Activated CD4-positive, alpha-beta memory T cell treated with anti-CD3 and anti-CD28 coated beads, Interleukin-2, amount 10 ng/mL, durations not matched to agents 7 days and 5 days (primary cell): ENCODE measurements at regions not wholly inside any gene's neighbourhood (a gene's known extent, or its start where the extent isn't known, plus 50 kb on each side); places are given as distances from the start of the nearest gene placed in this dataset.

Experiments used
- CTCF ChIA-PET: fragments of 350-600 bp; sonication (Branson Sonifier 250); formaldehyde crosslinking; loops from one replicate; lab custom pipeline; 2021; ENCODE audit warnings: antibody characterized with exemption, inconsistent platforms; lab: Charles Lee
- POLR2A ChIA-PET: fragments of 350-600 bp; sonication (Branson Sonifier 250); formaldehyde crosslinking; loops from one replicate; lab custom pipeline; 2021; ENCODE audit warnings: antibody characterized with exemption; lab: Charles Lee
- DNase-seq: peaks from one replicate; pipeline ENCODE4 v3.0.0-alpha.2; 2020
- H3K27ac Mint-ChIP-seq: one replicate; pipeline ENCODE4 v1.8.0; 2021; ENCODE audit warnings: mild to moderate bottlenecking, mixed read lengths
- H3K27me3 Mint-ChIP-seq: one replicate; pipeline ENCODE4 v1.8.0; 2021; ENCODE audit warnings: mixed read lengths
- H3K36me3 Mint-ChIP-seq: one replicate; pipeline ENCODE4 v1.8.0; 2021; ENCODE audit warnings: low read depth, mixed read lengths
- H3K4me1 Mint-ChIP-seq: one replicate; pipeline ENCODE4 v1.8.0; 2021; ENCODE audit warnings: mixed read lengths
- H3K4me3 Mint-ChIP-seq: one replicate; pipeline ENCODE4 v1.8.0; 2021; ENCODE audit warnings: mild to moderate bottlenecking, mixed read lengths
- H3K9me3 Mint-ChIP-seq: one replicate; pipeline ENCODE4 v1.8.0; 2021; ENCODE audit warnings: mixed read lengths

GRCh38 chr2:236693531-236693930 is 123.9 kb downstream of the ACKR3 start:
- H3K27me3 Mint-ChIP-seq, result peaks cover 12% of the 10 kb centered on the region
- CTCF ChIA-PET, result no interaction called here
- no peaks in the 10 kb centered on the region for H3K4me1 Mint-ChIP-seq

GRCh38 chr2:236694146-236694888 is 124.7 kb downstream of the ACKR3 start:
- H3K36me3 Mint-ChIP-seq, result no peaks in the 10 kb centered on the region
- H3K27me3 Mint-ChIP-seq, result peaks cover 12% of the 10 kb centered on the region
- no peaks in the 10 kb centered on the region for H3K9me3 Mint-ChIP-seq
- H3K4me3 Mint-ChIP-seq, result no peak overlapping the region
- no peaks in the 10 kb centered on the region for H3K4me1 Mint-ChIP-seq
- POLR2A ChIA-PET, result no interaction called here
- CTCF ChIA-PET, result interaction anchor here (0.6 kb wide), 1 partner anchor 960 kb away, joined by 4 read pairs; no protein-coding TSS in a partner anchor
- no peak for DNase-seq
- no peak overlapping the region for H3K27ac Mint-ChIP-seq

More at GRCh38 chr2:236693531-236693930, 123.9 kb downstream of the ACKR3 start:
- no peaks in the 10 kb centered on the region for H3K9me3 Mint-ChIP-seq
- H3K4me3 Mint-ChIP-seq, result no peak overlapping the region
- no peak overlapping the region for H3K27ac Mint-ChIP-seq
- POLR2A ChIA-PET, result no interaction called here
- no peak for DNase-seq
- H3K36me3 Mint-ChIP-seq, result no peaks in the 10 kb centered on the region

GRCh38 chr2:236696834-236697233 is 127.2 kb downstream of the ACKR3 start:
- ChIA-PET CTCF (no interaction called here), POLR2A (no interaction called here)
- no peaks in the 10 kb centered on the region for H3K36me3 Mint-ChIP-seq

GRCh38 chr2:236698016-236698627 is 128.5 kb downstream of the ACKR3 start:
- Mint-ChIP-seq H3K4me1 (no peaks in the 10 kb centered on the region), H3K27ac (no peak overlapping the region), H3K9me3 (no peaks in the 10 kb centered on the region), H3K4me3 (no peak overlapping the region), H3K36me3 (no peaks in the 10 kb centered on the region), H3K27me3 (peaks cover 9% of the 10 kb centered on the region)
- ChIA-PET CTCF (no interaction called here), POLR2A (no interaction called here)
- no peak for DNase-seq

More at GRCh38 chr2:236696834-236697233, 127.2 kb downstream of the ACKR3 start:
- Mint-ChIP-seq H3K27me3 (peaks cover 9% of the 10 kb centered on the region), H3K4me3 (no peak overlapping the region), H3K4me1 (no peaks in the 10 kb centered on the region), H3K9me3 (no peaks in the 10 kb centered on the region), H3K27ac (no peak overlapping the region)
- DNase-seq, result no peak

GRCh38 chr2:236700703-236701102 is 131.1 kb downstream of the ACKR3 start:
- no peaks in the 10 kb centered on the region for H3K4me1 Mint-ChIP-seq
- H3K4me3 Mint-ChIP-seq, result no peak overlapping the region
- CTCF ChIA-PET, result no interaction called here
- no peak for DNase-seq
- no peaks in the 10 kb centered on the region for H3K9me3 Mint-ChIP-seq
- H3K36me3 Mint-ChIP-seq, result no peaks in the 10 kb centered on the region
- POLR2A ChIA-PET, result no interaction called here
- H3K27me3 Mint-ChIP-seq, result peaks cover 5% of the 10 kb centered on the region
- no peak overlapping the region for H3K27ac Mint-ChIP-seq

- H3K27ac Mint-ChIP-seq, result no peak overlapping the region
- no peaks in the 10 kb centered on the region for H3K36me3 Mint-ChIP-seq
- H3K27me3 Mint-ChIP-seq, result peaks cover 2% of the 10 kb centered on the region
- ChIA-PET POLR2A (interaction anchor here (0.8 kb wide), 1 partner anchor 10 kb away, joined by 4 read pairs; no protein-coding TSS in a partner anchor), CTCF (no interaction called here)
- H3K4me1 Mint-ChIP-seq, result peaks cover 2% of the 10 kb centered on the region
- H3K9me3 Mint-ChIP-seq, result peaks cover 6% of the 10 kb centered on the region
- DNase-seq, result no peak
- no peak overlapping the region for H3K4me3 Mint-ChIP-seq
These were observed 133.2 kb downstream of the ACKR3 start for GRCh38 chr2:236702657-236703372.

- Mint-ChIP-seq H3K27me3 (peaks cover 2% of the 10 kb centered on the region), H3K9me3 (peaks cover 6% of the 10 kb centered on the region), H3K36me3 (no peaks in the 10 kb centered on the region), H3K4me3 (no peak overlapping the region), H3K27ac (no peak overlapping the region), H3K4me1 (peaks cover 7% of the 10 kb centered on the region)
- no peak for DNase-seq
- ChIA-PET POLR2A (no interaction called here), CTCF (no interaction called here)
These were observed 133.7 kb downstream of the ACKR3 start for GRCh38 chr2:236703373-236703709.

- no peak overlapping the region for H3K4me3 Mint-ChIP-seq
- DNase-seq, result no peak
- peaks cover 6% of the 10 kb centered on the region for H3K9me3 Mint-ChIP-seq
- CTCF ChIA-PET, result no interaction called here
- no peak overlapping the region for H3K27ac Mint-ChIP-seq
- H3K36me3 Mint-ChIP-seq, result no peaks in the 10 kb centered on the region
- peaks cover 2% of the 10 kb centered on the region for H3K27me3 Mint-ChIP-seq
- peaks cover 11% of the 10 kb centered on the region for H3K4me1 Mint-ChIP-seq
- POLR2A ChIA-PET, result no interaction called here
These were observed 134.3 kb downstream of the ACKR3 start for GRCh38 chr2:236703906-236704305.

GRCh38 chr2:236704887-236705286 is 135.3 kb downstream of the ACKR3 start:
- H3K4me1 Mint-ChIP-seq, result peaks cover 17% of the 10 kb centered on the region
- peaks cover 2% of the 10 kb centered on the region for H3K27me3 Mint-ChIP-seq
- DNase-seq, result no peak
- H3K27ac Mint-ChIP-seq, result no peak overlapping the region
- H3K4me3 Mint-ChIP-seq, result no peak overlapping the region
- peaks cover 6% of the 10 kb centered on the region for H3K9me3 Mint-ChIP-seq
- CTCF ChIA-PET, result no interaction called here
- H3K36me3 Mint-ChIP-seq, result no peaks in the 10 kb centered on the region
- POLR2A ChIA-PET, result no interaction called here

GRCh38 chr2:236705295-236706105 is 135.9 kb downstream of the ACKR3 start:
- peaks cover 18% of the 10 kb centered on the region for H3K4me1 Mint-ChIP-seq
- H3K27ac Mint-ChIP-seq, result no peak overlapping the region
- peaks cover 2% of the 10 kb centered on the region for H3K27me3 Mint-ChIP-seq
- DNase-seq, result no peak
- ChIA-PET POLR2A (no interaction called here), CTCF (no interaction called here)
- H3K36me3 Mint-ChIP-seq, result no peaks in the 10 kb centered on the region
- H3K4me3 Mint-ChIP-seq, result no peak overlapping the region
- H3K9me3 Mint-ChIP-seq, result peaks cover 6% of the 10 kb centered on the region

GRCh38 chr2:236706288-236706687 is 136.7 kb downstream of the ACKR3 start:
- Mint-ChIP-seq H3K36me3 (no peaks in the 10 kb centered on the region), H3K27me3 (no peaks in the 10 kb centered on the region), H3K4me1 (peaks cover 23% of the 10 kb centered on the region), H3K4me3 (no peak overlapping the region), H3K27ac (no peak overlapping the region), H3K9me3 (peaks cover 6% of the 10 kb centered on the region)
- ChIA-PET CTCF (no interaction called here), POLR2A (no interaction called here)
- DNase-seq, result no peak

- CTCF ChIA-PET, result no interaction called here
- peaks cover 6% of the 10 kb centered on the region for H3K9me3 Mint-ChIP-seq
These were observed 137.2 kb downstream of the ACKR3 start for GRCh38 chr2:236706803-236707202.

GRCh38 chr2:236711440-236711839 is 141.8 kb downstream of the ACKR3 start:
- CTCF ChIA-PET, result no interaction called here
- Mint-ChIP-seq H3K36me3 (no peaks in the 10 kb centered on the region), H3K4me3 (no peak overlapping the region), H3K27me3 (peaks cover 15% of the 10 kb centered on the region), H3K27ac (peak overlapping the region; percentile 70), H3K4me1 (peaks cover 45% of the 10 kb centered on the region), H3K9me3 (peaks cover 6% of the 10 kb centered on the region)
- DNase-seq, result peak; percentile 45
- POLR2A ChIA-PET, result no interaction called here

More at GRCh38 chr2:236706803-236707202, 137.2 kb downstream of the ACKR3 start:
- POLR2A ChIA-PET, result no interaction called here
- no peaks in the 10 kb centered on the region for H3K27me3 Mint-ChIP-seq
- H3K4me1 Mint-ChIP-seq, result peaks cover 28% of the 10 kb centered on the region
- no peak for DNase-seq
- H3K36me3 Mint-ChIP-seq, result no peaks in the 10 kb centered on the region
- no peak overlapping the region for H3K4me3 Mint-ChIP-seq
- no peak overlapping the region for H3K27ac Mint-ChIP-seq
